B cell (primary cell): ENCODE measurements at regions not wholly inside any gene's neighbourhood (a gene's known extent, or its start where the extent isn't known, plus 50 kb on each side); places are given as distances from the start of the nearest gene placed in this dataset.

Source experiments
- ATAC-seq: fragments of 200-7000 bp; cut with Tn5 transposase; one replicate; pipeline ENCODE4 v1.10.0; 2021; ENCODE audit warnings: low read depth, mild to moderate bottlenecking, moderate number of reproducible peaks, moderate library complexity
- CTCF ChIA-PET: fragments of 350-600 bp; sonication (Branson Sonifier 250); formaldehyde crosslinking; loops from one replicate; lab custom pipeline; 2021; ENCODE audit warnings: antibody characterized with exemption, inconsistent platforms; lab: Charles Lee
- POLR2A ChIA-PET: fragments of 350-600 bp; sonication (Branson Sonifier 250); formaldehyde crosslinking; loops from one replicate; lab custom pipeline; 2021; ENCODE audit warnings: antibody characterized with exemption; lab: Charles Lee
- DNase-seq: peaks from one replicate; pipeline ENCODE4 v3.0.0; 2013
- H2AFZ ChIP-seq: 2 replicates; pipeline ENCODE4 v1.6.1; 2012; ENCODE audit warnings: mild to moderate bottlenecking, low read depth, low read length; ENCODE audit not compliant: insufficient read depth, poor library complexity, severe bottlenecking
- H3K27ac ChIP-seq, 2 donors: 1 replicate in 1 of 2; 2 replicates in 1 of 2; pipeline ENCODE4 v1.5.1; 2012 to 2013; ENCODE audit warnings: low read length in 2 of 2, mild to moderate bottlenecking in 2 of 2, moderate library complexity in 1 of 2
- H3K27me3 ChIP-seq, 4 experiments: fragments of 200-600 bp in 1 of 4; sonication (generic) in 1 of 4; replicated peaks in 1 of 4; 1 replicate in 2 of 4; 2 replicates in 2 of 4; pipeline versions ENCODE4 v1.6.1 to v1.7.0; 2013 to 2016; ENCODE audit warnings: low read length in 3 of 4, mild to moderate bottlenecking in 2 of 4, mixed read lengths in 1 of 4, moderate library complexity in 1 of 4; ENCODE audit not compliant: insufficient read depth in 4 of 4, control insufficient read depth in 3 of 4; ENCODE audit errors: control extremely low read depth in 1 of 4
- H3K36me3 ChIP-seq, 2 experiments: replicated peaks in 1 of 2; 1 replicate in 1 of 2; 2 replicates in 1 of 2; pipeline versions ENCODE4 v1.6.1 to v1.7.1; 2013; ENCODE audit warnings: low read length in 1 of 2; ENCODE audit not compliant: insufficient read depth in 2 of 2, control insufficient read depth in 1 of 2; ENCODE audit errors: control extremely low read depth in 1 of 2, extremely low read depth in 1 of 2
- H3K4me1 ChIP-seq, 2 donors: fragments of 200-600 bp in 1 of 2; sonication (generic) in 1 of 2; 1 replicate in 1 of 2; 2 replicates in 1 of 2; pipeline versions ENCODE4 v1.5.1 to v1.6.1; 2013 to 2017; ENCODE audit warnings: low read length in 2 of 2; ENCODE audit not compliant: control insufficient read depth in 2 of 2, insufficient read depth in 2 of 2
- H3K4me2 ChIP-seq: replicated peaks from 2 replicates; pipeline ENCODE3; 2012; ENCODE audit warnings: mild to moderate bottlenecking, low read depth, low read length; ENCODE audit not compliant: poor library complexity, severe bottlenecking
- H3K4me3 ChIP-seq, 5 experiments: fragments of 200-600 bp in 1 of 5; sonication (generic) in 1 of 5; 1 replicate in 3 of 5; 2 replicates in 2 of 5; pipeline versions ENCODE4 v1.5.1 to v1.7.0; 2011 to 2016; ENCODE audit warnings: low read length in 4 of 5, mild to moderate bottlenecking in 4 of 5, low read depth in 2 of 5, control low read depth in 1 of 5, moderate library complexity in 1 of 5; ENCODE audit not compliant: insufficient read depth in 1 of 5; ENCODE audit errors: control extremely low read depth in 1 of 5, extremely low read depth in 1 of 5
- H3K79me2 ChIP-seq: fragments of 200-600 bp; sonication (generic); one replicate; pipeline ENCODE4 v1.6.0; 2016; ENCODE audit warnings: low read length; ENCODE audit not compliant: control insufficient read depth, insufficient read depth
- H3K9ac ChIP-seq: fragments of 200-600 bp; sonication (generic); 2 replicates; pipeline ENCODE4 v1.6.1; 2017; ENCODE audit warnings: mild to moderate bottlenecking, low read length, moderate library complexity
- H3K9me3 ChIP-seq, 3 donors: one replicate each; pipeline versions ENCODE4 v1.6.1 to v1.7.1; 2013; ENCODE audit warnings: low read length in 2 of 3; ENCODE audit not compliant: control insufficient read depth in 2 of 3, insufficient read depth in 1 of 3; ENCODE audit errors: control extremely low read depth in 1 of 3
- H4K20me1 ChIP-seq: 2 replicates; pipeline ENCODE4 v1.6.0; 2012; ENCODE audit warnings: mild to moderate bottlenecking, low read length; ENCODE audit not compliant: insufficient read depth, control insufficient read depth, poor library complexity, severe bottlenecking
- H3K27ac Mint-ChIP-seq: one replicate; pipeline ENCODE4 v1.8.0; 2021; ENCODE audit warnings: mixed read lengths
- H3K27me3 Mint-ChIP-seq: one replicate; pipeline ENCODE4 v1.8.0; 2021; ENCODE audit warnings: mixed read lengths
- H3K4me1 Mint-ChIP-seq: one replicate; pipeline ENCODE4 v1.8.0; 2021; ENCODE audit warnings: mixed read lengths
- H3K4me3 Mint-ChIP-seq: one replicate; pipeline ENCODE4 v1.8.0; 2021; ENCODE audit warnings: mixed read lengths
- H3K9me3 Mint-ChIP-seq: one replicate; pipeline ENCODE4 v1.8.0; 2022; ENCODE audit warnings: mixed read lengths; ENCODE audit not compliant: insufficient read depth
- EZH2 ChIP-seq: IDR thresholded peaks from 2 replicates; pipeline ENCODE4 v1.6.1; 2012; ENCODE audit warnings: borderline replicate concordance, low read depth, mild to moderate bottlenecking, moderate library complexity, low read length; ENCODE audit not compliant: insufficient read depth, poor library complexity, severe bottlenecking
- WGBS: methylation state at CpG from one replicate; pipeline ENCODE4 v1.1.5; 2013; ENCODE audit warnings: missing lambda C conversion rate; ENCODE audit not compliant: insufficient coverage; 5-methylcytosine and 5-hydroxymethylcytosine counted together
- intact Hi-C: fragments of 100-400 bp; cut with micrococcal nuclease; formaldehyde crosslinking; loops from one replicate; pipeline ENCODE4 v1.10.0; 2022
- TF ChIP-seq, protein P1 (sequence below): fragments of 200-600 bp; IDR thresholded peaks from one replicate; pipeline ENCODE4 v1.8.0; 2022; ENCODE audit warnings: antibody characterized with exemption, mild to moderate bottlenecking

GRCh38 chr12:132405742-132406251, 76.4 kb upstream of the GALNT9 start:
- Histone ChIP-seq H3K9me3 (peaks cover 0 to 3% (median 0%) of the 10 kb centered on the region in 3 donors), H2AFZ (no peak overlapping the region), H3K9ac (no peak overlapping the region), H3K79me2 (no peaks in the 10 kb centered on the region), H3K4me2 (no peak overlapping the region), H4K20me1 (no peaks in the 10 kb centered on the region), H3K4me1 (no peaks in the 10 kb centered on the region), H3K4me3 (no peak overlapping the region), H3K27me3 (peaks cover 0 to 31% (median 0%) of the 10 kb centered on the region in 4 experiments), H3K27ac (no peak overlapping the region), H3K36me3 (no peaks in the 10 kb centered on the region)
- intact Hi-C loops = no loop called here
- POLR2A ChIA-PET = no interaction called here
- peaks cover 10% of the 10 kb centered on the region for H3K27me3 Mint-ChIP-seq
- no peak overlapping the region for H3K27ac Mint-ChIP-seq
- no peaks in the 10 kb centered on the region for H3K4me1 Mint-ChIP-seq
- no peak for TF ChIP-seq EZH2
- TF ChIP-seq, protein P1, sequence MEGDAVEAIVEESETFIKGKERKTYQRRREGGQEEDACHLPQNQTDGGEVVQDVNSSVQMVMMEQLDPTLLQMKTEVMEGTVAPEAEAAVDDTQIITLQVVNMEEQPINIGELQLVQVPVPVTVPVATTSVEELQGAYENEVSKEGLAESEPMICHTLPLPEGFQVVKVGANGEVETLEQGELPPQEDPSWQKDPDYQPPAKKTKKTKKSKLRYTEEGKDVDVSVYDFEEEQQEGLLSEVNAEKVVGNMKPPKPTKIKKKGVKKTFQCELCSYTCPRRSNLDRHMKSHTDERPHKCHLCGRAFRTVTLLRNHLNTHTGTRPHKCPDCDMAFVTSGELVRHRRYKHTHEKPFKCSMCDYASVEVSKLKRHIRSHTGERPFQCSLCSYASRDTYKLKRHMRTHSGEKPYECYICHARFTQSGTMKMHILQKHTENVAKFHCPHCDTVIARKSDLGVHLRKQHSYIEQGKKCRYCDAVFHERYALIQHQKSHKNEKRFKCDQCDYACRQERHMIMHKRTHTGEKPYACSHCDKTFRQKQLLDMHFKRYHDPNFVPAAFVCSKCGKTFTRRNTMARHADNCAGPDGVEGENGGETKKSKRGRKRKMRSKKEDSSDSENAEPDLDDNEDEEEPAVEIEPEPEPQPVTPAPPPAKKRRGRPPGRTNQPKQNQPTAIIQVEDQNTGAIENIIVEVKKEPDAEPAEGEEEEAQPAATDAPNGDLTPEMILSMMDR = no peak
- no peak for ATAC-seq
- no peaks in the 10 kb centered on the region for H3K9me3 Mint-ChIP-seq
- no peak overlapping the region for H3K4me3 Mint-ChIP-seq
- CTCF ChIA-PET = interaction anchor here (1.9 kb wide), 1 partner anchor 8 kb away, joined by 5 read pairs; no protein-coding TSS in a partner anchor
- 75% methylated on average over 22 of the region's 22 CpGs for WGBS
- no peak for DNase-seq

DNA sequence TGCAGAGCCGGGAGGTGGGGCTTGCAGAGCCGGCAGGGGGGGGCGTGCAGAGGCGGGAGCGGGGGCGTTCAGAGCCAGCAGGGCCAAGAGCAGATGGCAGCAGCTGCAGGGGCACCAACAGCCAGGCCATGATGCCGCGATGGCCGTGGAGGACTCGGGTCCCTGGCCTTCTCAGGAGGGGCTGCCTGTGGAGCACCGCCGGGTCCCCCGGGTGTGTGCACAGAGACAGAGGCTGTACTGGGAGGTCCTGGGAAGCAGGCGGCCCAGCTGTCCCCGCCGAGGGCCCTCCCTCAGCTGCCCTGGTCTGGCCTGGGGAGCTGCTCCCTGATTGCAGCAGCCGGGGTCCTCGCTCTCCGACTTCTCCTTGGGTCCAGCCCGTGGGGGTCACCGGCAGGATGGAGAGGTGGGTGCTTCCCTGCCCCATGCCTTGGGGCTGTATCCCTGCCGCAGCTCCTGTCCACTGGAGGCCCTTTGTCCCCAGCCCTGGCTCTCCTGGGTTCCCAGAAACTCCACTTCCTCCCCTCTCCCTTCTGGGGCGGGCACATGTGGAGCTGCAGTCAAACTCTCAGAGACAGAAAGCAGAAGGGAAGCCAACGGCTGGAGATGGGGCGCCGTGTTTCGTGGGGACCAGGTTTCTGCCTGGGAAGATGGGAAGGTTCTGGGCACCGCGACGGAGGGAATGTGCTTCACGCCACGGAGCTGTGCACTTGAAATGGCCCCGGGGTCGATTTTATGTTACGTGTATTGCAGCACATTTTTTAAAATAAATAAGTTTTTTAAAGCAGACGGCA, 75.8 kb upstream of the GALNT9 start:
- H3K4me1 Mint-ChIP-seq = no peaks in the 10 kb centered on the region
- Histone ChIP-seq H3K9me3 (peaks cover 0 to 3% (median 0%) of the 10 kb centered on the region in 3 donors), H2AFZ (no peak overlapping the region), H3K4me3 (no peak overlapping the region), H3K36me3 (no peaks in the 10 kb centered on the region), H3K4me2 (no peak overlapping the region), H3K9ac (no peak overlapping the region), H3K4me1 (no peaks in the 10 kb centered on the region), H3K27ac (no peak overlapping the region), H3K79me2 (no peaks in the 10 kb centered on the region), H3K27me3 (peaks cover 0 to 34% (median 0%) of the 10 kb centered on the region in 4 experiments), H4K20me1 (no peaks in the 10 kb centered on the region)
- no peak for DNase-seq
- TF ChIP-seq, protein P1 = no peak
- TF ChIP-seq EZH2 = no peak
- no peak for ATAC-seq
- H3K9me3 Mint-ChIP-seq = no peaks in the 10 kb centered on the region
- ChIA-PET CTCF (interaction anchor here (0.6 to 1.9 kb wide), 2 partner anchors 9 to 299 kb away, joined by 3 to 5 read pairs; no protein-coding TSS in a partner anchor), POLR2A (no interaction called here)
- WGBS = 73% methylated on average over 29 of the region's 36 CpGs
- H3K27me3 Mint-ChIP-seq = peaks cover 10% of the 10 kb centered on the region
- no peak overlapping the region for H3K27ac Mint-ChIP-seq
- no peak overlapping the region for H3K4me3 Mint-ChIP-seq
- intact Hi-C loops = no loop called here
